ENCODE measurements at regions not wholly inside any gene's neighbourhood (a gene's known extent, or its start where the extent isn't known, plus 50 kb on each side); places are given as distances from the start of the nearest gene placed in this dataset.

GRCh38 chr17:26773189-26774188 is 520.4 kb upstream of the WSB1 start:
- Histone ChIP-seq H3K4me1 (ENCODE audit: control insufficient read depth, insufficient read depth, low read length) (no peaks in the 10 kb centered on the region), H3K9me3 (ENCODE audit: control insufficient read depth, insufficient read depth, low read depth, low read length) (no peaks in the 10 kb centered on the region), H3K27me3 (ENCODE audit: control insufficient read depth, insufficient read depth, low read length) (no peaks in the 10 kb centered on the region), H3K36me3 (ENCODE audit: control insufficient read depth, insufficient read depth, low read length) (no peaks in the 10 kb centered on the region), H3K27ac (ENCODE audit: low read length) (no peak overlapping the region), H3K4me3 (ENCODE audit: low read depth in 2 of 2, low read length in 2 of 2) (no peak overlapping the region)
- POLR2A ChIA-PET: no interaction called here
- intact Hi-C loops (cut with micrococcal nuclease; ENCODE audit: unreplicated experiment) (no loop called here), in situ Hi-C loops (cut with HindIII; ENCODE audit: low pct_unique_long_range_greater_than_20kb, low sequenced_read_pairs) (no loop called here)
- BruUV-seq (replicated peaks): no TSS peak
- DNase-seq (ENCODE audit: low read depth, low spot score): no peak
- no peak for ATAC-seq
- TF ChIP-seq, protein P1, sequence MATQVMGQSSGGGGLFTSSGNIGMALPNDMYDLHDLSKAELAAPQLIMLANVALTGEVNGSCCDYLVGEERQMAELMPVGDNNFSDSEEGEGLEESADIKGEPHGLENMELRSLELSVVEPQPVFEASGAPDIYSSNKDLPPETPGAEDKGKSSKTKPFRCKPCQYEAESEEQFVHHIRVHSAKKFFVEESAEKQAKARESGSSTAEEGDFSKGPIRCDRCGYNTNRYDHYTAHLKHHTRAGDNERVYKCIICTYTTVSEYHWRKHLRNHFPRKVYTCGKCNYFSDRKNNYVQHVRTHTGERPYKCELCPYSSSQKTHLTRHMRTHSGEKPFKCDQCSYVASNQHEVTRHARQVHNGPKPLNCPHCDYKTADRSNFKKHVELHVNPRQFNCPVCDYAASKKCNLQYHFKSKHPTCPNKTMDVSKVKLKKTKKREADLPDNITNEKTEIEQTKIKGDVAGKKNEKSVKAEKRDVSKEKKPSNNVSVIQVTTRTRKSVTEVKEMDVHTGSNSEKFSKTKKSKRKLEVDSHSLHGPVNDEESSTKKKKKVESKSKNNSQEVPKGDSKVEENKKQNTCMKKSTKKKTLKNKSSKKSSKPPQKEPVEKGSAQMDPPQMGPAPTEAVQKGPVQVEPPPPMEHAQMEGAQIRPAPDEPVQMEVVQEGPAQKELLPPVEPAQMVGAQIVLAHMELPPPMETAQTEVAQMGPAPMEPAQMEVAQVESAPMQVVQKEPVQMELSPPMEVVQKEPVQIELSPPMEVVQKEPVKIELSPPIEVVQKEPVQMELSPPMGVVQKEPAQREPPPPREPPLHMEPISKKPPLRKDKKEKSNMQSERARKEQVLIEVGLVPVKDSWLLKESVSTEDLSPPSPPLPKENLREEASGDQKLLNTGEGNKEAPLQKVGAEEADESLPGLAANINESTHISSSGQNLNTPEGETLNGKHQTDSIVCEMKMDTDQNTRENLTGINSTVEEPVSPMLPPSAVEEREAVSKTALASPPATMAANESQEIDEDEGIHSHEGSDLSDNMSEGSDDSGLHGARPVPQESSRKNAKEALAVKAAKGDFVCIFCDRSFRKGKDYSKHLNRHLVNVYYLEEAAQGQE (IDR thresholded peaks at IDR 0.05; ENCODE audit: insufficient read depth in 1 of 2, low read depth in 2 of 2, low read length in 1 of 2): no peak
- TF ChIP-seq, protein P2, sequence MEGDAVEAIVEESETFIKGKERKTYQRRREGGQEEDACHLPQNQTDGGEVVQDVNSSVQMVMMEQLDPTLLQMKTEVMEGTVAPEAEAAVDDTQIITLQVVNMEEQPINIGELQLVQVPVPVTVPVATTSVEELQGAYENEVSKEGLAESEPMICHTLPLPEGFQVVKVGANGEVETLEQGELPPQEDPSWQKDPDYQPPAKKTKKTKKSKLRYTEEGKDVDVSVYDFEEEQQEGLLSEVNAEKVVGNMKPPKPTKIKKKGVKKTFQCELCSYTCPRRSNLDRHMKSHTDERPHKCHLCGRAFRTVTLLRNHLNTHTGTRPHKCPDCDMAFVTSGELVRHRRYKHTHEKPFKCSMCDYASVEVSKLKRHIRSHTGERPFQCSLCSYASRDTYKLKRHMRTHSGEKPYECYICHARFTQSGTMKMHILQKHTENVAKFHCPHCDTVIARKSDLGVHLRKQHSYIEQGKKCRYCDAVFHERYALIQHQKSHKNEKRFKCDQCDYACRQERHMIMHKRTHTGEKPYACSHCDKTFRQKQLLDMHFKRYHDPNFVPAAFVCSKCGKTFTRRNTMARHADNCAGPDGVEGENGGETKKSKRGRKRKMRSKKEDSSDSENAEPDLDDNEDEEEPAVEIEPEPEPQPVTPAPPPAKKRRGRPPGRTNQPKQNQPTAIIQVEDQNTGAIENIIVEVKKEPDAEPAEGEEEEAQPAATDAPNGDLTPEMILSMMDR (IDR thresholded peaks at IDR 0.05): no peak
- TF ChIP-seq SIN3A (IDR thresholded peaks at IDR 0.05; ENCODE audit: borderline replicate concordance, insufficient read depth, low read depth, low read length) (no peak), POLR2AphosphoS5 (IDR thresholded peaks at IDR 0.05; ENCODE audit: low read depth, low read length) (no peak), TCF7L2 (IDR thresholded peaks at IDR 0.05; ENCODE audit: low read depth, low read length) (no peak)
- CTCF ChIA-PET: no interaction called here

DNA sequence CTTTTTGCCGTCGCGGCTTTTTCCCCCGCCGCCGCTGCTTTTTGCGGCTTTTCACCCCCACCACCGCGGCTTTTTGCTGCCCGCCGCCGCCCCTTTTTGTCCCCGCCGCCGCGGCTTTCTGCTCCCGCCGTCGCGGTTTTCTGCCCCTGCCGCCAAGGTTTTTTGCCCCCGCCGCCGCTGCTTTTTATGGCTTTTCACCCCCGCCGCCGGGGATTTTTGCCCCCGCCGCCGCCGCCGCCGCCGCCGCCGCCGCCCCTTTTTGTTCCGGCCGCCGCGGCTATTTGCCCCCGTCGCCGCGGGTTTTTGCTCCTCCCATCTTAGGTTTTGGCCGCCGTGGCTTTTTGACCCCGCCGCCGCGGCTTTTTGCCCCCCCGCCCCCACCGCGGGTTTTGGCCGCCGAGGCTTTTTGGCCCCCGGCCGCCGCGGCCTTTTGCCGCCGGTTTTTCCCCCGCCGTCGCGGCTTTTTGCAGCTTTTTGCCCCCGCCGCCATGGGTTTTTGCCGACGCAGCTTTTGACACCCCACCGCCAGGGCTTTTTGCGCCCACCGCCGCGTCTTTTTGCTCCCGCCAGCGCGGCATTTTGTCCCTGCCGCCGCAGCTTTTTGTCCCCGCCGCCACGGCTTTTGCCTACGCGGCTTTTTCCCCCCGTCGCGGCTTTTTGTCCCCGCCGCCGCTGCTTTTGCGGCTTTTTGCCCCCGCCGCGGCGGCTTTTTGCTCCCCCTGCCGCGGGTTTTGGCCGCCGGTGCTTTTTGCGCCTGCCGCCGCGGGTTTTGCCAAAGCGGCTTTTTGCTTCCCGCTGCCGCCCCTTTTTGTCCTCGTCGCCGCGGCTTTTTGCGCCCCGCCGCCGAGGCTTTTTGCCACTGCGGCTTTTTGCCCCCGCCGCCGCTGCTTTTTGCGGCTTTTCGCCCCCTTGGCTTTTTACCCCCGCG is 519.4 kb upstream of the WSB1 start:
- Histone ChIP-seq H3K4me1 (ENCODE audit: control insufficient read depth, insufficient read depth, low read length) (no peaks in the 10 kb centered on the region), H3K36me3 (ENCODE audit: control insufficient read depth, insufficient read depth, low read length) (no peaks in the 10 kb centered on the region), H3K27ac (ENCODE audit: low read length) (no peak overlapping the region), H3K9me3 (ENCODE audit: control insufficient read depth, insufficient read depth, low read depth, low read length) (no peaks in the 10 kb centered on the region), H3K27me3 (ENCODE audit: control insufficient read depth, insufficient read depth, low read length) (no peaks in the 10 kb centered on the region), H3K4me3 (ENCODE audit: low read depth in 2 of 2, low read length in 2 of 2) (no peak overlapping the region)
- DNase-seq (ENCODE audit: low read depth, low spot score): no peak
- CTCF ChIA-PET: no interaction called here
- in situ Hi-C loops (cut with HindIII; ENCODE audit: low pct_unique_long_range_greater_than_20kb, low sequenced_read_pairs): no loop called here
- POLR2A ChIA-PET: no interaction called here
- ATAC-seq: no peak
- TF ChIP-seq TCF7L2 (IDR thresholded peaks at IDR 0.05; ENCODE audit: low read depth, low read length) (no peak), SIN3A (IDR thresholded peaks at IDR 0.05; ENCODE audit: borderline replicate concordance, insufficient read depth, low read depth, low read length) (no peak), POLR2AphosphoS5 (IDR thresholded peaks at IDR 0.05; ENCODE audit: low read depth, low read length) (no peak)
- TF ChIP-seq, protein P2 (IDR thresholded peaks at IDR 0.05): no peak
- TF ChIP-seq, protein P1 (IDR thresholded peaks at IDR 0.05; ENCODE audit: insufficient read depth in 1 of 2, low read depth in 2 of 2, low read length in 1 of 2): no peak
- no TSS peak for BruUV-seq (replicated peaks)
- intact Hi-C loops (cut with micrococcal nuclease; ENCODE audit: unreplicated experiment): no loop called here

All from Panc1 (cell line).